ENCODE measurements at regions not wholly inside any gene's neighbourhood (a gene's known extent, or its start where the extent isn't known, plus 50 kb on each side); places are given as distances from the start of the nearest gene placed in this dataset.

DNA sequence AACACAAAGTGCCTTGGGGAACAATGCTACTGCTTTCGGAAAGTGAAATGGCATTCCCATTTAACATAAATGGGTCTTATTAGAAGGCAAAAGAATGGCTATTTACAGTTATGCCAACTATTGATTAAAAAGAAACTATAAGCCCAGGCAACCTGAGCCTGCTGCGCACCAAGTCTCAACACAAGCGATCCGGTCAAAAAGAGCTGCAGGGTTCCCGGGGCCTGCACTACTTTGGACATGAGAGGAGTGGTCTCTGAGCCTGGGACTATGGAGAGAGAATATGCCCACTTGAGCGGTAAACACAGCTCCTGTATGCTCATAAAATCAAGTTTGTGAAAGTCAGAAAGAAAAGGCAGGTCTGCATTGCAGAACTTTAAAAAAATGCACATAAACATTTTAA, 660.7 kb downstream of the EFNA5 start:
- TF ChIP-seq, protein P1, sequence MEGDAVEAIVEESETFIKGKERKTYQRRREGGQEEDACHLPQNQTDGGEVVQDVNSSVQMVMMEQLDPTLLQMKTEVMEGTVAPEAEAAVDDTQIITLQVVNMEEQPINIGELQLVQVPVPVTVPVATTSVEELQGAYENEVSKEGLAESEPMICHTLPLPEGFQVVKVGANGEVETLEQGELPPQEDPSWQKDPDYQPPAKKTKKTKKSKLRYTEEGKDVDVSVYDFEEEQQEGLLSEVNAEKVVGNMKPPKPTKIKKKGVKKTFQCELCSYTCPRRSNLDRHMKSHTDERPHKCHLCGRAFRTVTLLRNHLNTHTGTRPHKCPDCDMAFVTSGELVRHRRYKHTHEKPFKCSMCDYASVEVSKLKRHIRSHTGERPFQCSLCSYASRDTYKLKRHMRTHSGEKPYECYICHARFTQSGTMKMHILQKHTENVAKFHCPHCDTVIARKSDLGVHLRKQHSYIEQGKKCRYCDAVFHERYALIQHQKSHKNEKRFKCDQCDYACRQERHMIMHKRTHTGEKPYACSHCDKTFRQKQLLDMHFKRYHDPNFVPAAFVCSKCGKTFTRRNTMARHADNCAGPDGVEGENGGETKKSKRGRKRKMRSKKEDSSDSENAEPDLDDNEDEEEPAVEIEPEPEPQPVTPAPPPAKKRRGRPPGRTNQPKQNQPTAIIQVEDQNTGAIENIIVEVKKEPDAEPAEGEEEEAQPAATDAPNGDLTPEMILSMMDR (IDR thresholded peaks at IDR 0.05 in 4 of 5, conservative IDR thresholded peaks at IDR 0.05 in 1 of 5), result no peak
- no peak for TF ChIP-seq POLR2A (IDR thresholded peaks at IDR 0.05)
